Testis (tissue), 2 donors: ENCODE measurements at regions not wholly inside any gene's neighbourhood (a gene's known extent, or its start where the extent isn't known, plus 50 kb on each side); places are given as distances from the start of the nearest gene placed in this dataset.

ENCODE experiments used
- DNase-seq: peaks from one replicate; pipeline ENCODE4 v3.0.0-alpha.2; 2019
- H3K27ac ChIP-seq, 2 donors: fragments of 200-600 bp; sonication (generic); one replicate each; pipeline ENCODE4 v1.5.1; 2019
- H3K27me3 ChIP-seq: fragments of 200-600 bp; sonication (generic); one replicate; pipeline ENCODE4 v1.5.1; 2019
- H3K36me3 ChIP-seq: fragments of 200-600 bp; sonication (generic); one replicate; pipeline ENCODE4 v1.5.1; 2017; ENCODE audit warnings: low read depth; ENCODE audit errors: missing control alignments
- H3K4me1 ChIP-seq: fragments of 200-600 bp; sonication (generic); one replicate; pipeline ENCODE4 v1.5.1; 2019
- H3K4me3 ChIP-seq, 2 donors: fragments of 200-600 bp; sonication (generic); one replicate each; pipeline ENCODE4 v1.5.1; 2017 to 2019
- H3K9me3 ChIP-seq: fragments of 200-600 bp; sonication (generic); one replicate; pipeline ENCODE4 v1.5.1; 2017
- CTCF ChIP-seq, 3 experiments: fragments of 450-650 bp in 2 of 3; fragments of 200-600 bp in 1 of 3; sonication (generic) in 1 of 3; IDR thresholded peaks; one replicate each; pipeline ENCODE4 v1.5.1; 2016 to 2019; ENCODE audit warnings: antibody characterized with exemption in 3 of 3, mild to moderate bottlenecking in 2 of 3, moderate library complexity in 1 of 3
- POLR2A ChIP-seq: fragments of 450-650 bp; IDR thresholded peaks from one replicate; pipeline ENCODE4 v1.6.1; 2017; ENCODE audit warnings: antibody characterized with exemption, mild to moderate bottlenecking, moderate library complexity
- WGBS, 2 donors: methylation state at CpG; one replicate each; pipeline ENCODE4 v1.1.5; 2018; 5-methylcytosine and 5-hydroxymethylcytosine counted together
- intact Hi-C: fragments of 100-400 bp; cut with DNase I; formaldehyde crosslinking; loops from one replicate; pipeline ENCODE4 v1.15.1; 2023; ENCODE audit warnings: low total_unique reads

DNA sequence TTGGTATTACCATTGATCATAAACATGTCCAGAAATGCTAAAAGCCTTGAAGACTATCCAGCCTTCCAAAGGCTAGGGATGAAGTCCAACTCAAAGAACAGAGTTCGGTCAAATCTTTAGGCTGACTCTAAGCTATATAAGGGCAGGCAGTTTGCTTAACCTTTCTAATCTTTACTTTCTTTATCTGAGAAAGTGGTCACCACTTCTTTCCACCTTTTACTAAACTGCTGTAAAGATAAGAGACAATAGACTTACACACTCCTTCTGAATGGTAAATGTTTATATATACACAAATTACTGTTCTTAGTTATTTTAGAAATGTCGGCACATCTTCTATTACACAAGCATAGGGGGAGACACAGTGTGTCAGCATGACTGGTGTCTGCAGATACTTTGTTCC is 100.4 kb downstream of the NREP start:
- no peak overlapping the region for H3K27ac ChIP-seq
- H3K27me3 ChIP-seq = no peaks in the 10 kb centered on the region
- no peak for DNase-seq
- intact Hi-C loops = no loop called here
- 86 to 91% methylated on average over 2 of the region's 2 CpGs for WGBS, 2 donors
- no peaks in the 10 kb centered on the region for H3K9me3 ChIP-seq
- no peaks in the 10 kb centered on the region for H3K36me3 ChIP-seq
- H3K4me3 ChIP-seq = no peak overlapping the region
- no peaks in the 10 kb centered on the region for H3K4me1 ChIP-seq
- TF ChIP-seq CTCF (IDR thresholded peaks at IDR 0.05) (no peak), POLR2A (no peak)

- Histone ChIP-seq H3K36me3 (no peaks in the 10 kb centered on the region), H3K27me3 (no peaks in the 10 kb centered on the region), H3K4me1 (no peaks in the 10 kb centered on the region), H3K9me3 (no peaks in the 10 kb centered on the region), H3K27ac (no peak overlapping the region), H3K4me3 (no peak overlapping the region)
- TF ChIP-seq CTCF (IDR thresholded peaks at IDR 0.05) = no peak
- TF ChIP-seq POLR2A = no peak
- DNase-seq = no peak
- WGBS, 2 donors = 37 to 56% methylated on average over 2 of the region's 2 CpGs
- intact Hi-C loops = no loop called here
Measured at GRCh38 chr5:111655169-111655924, 101.6 kb downstream of the NREP start.

DNA sequence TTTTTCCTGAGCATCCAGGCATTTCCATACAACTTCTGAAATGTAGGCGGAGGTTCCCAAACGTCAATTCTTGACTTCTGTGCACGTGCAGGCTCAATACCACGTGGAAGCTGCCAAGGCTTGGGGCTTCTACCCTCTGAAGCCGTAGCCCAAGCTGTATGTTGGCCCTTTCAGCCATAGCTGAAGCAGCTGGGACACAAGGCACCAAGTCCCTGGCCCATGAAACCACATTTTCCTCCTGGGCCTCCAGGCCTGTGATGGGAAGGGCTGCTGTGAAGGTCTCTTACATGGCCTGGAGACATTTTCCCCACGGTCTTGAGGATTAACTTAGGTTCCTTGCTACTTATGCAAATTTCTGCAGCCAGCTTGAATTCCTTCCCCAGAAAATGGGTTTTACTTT is 103.6 kb downstream of the NREP start:
- no peak for DNase-seq
- no peaks in the 10 kb centered on the region for H3K9me3 ChIP-seq
- no peak overlapping the region for H3K4me3 ChIP-seq
- no peaks in the 10 kb centered on the region for H3K4me1 ChIP-seq
- H3K36me3 ChIP-seq = no peaks in the 10 kb centered on the region
- no peak for TF ChIP-seq CTCF (IDR thresholded peaks at IDR 0.05)
- TF ChIP-seq POLR2A = no peak
- intact Hi-C loops = no loop called here
- no peaks in the 10 kb centered on the region for H3K27me3 ChIP-seq
- 95 to 97% methylated on average over 6 of the region's 6 CpGs for WGBS, 2 donors
- H3K27ac ChIP-seq = no peak overlapping the region

GRCh38 chr5:111649516-111649915 is 107.5 kb downstream of the NREP start:
- Histone ChIP-seq H3K27me3 (no peaks in the 10 kb centered on the region), H3K4me1 (no peaks in the 10 kb centered on the region), H3K4me3 (no peak overlapping the region), H3K9me3 (no peaks in the 10 kb centered on the region), H3K27ac (no peak overlapping the region), H3K36me3 (no peaks in the 10 kb centered on the region)
- 74 to 86% methylated on average over 1 of the region's 1 CpG for WGBS, 2 donors
- TF ChIP-seq CTCF (IDR thresholded peaks at IDR 0.05) = no peak
- no peak for TF ChIP-seq POLR2A
- DNase-seq = no peak
- intact Hi-C loops = no loop called here

GRCh38 chr5:111645303-111645838 is 111.6 kb downstream of the NREP start:
- no peak for TF ChIP-seq POLR2A
- no peak for TF ChIP-seq CTCF (IDR thresholded peaks at IDR 0.05)
- Histone ChIP-seq H3K36me3 (no peaks in the 10 kb centered on the region), H3K27me3 (no peaks in the 10 kb centered on the region), H3K9me3 (no peaks in the 10 kb centered on the region), H3K27ac (no peak overlapping the region), H3K4me1 (no peaks in the 10 kb centered on the region), H3K4me3 (no peak overlapping the region)
- WGBS, 2 donors = 44 to 45% methylated on average over 6 of the region's 6 CpGs
- DNase-seq = peak; percentile 25
- intact Hi-C loops = no loop called here
